PC-9 (cell line): ENCODE measurements at regions not wholly inside any gene's neighbourhood (a gene's known extent, or its start where the extent isn't known, plus 50 kb on each side); places are given as distances from the start of the nearest gene placed in this dataset.

Experiments used
- BruUV-seq: library from RNA; stranded (reverse); fragments of 400-500 nt; replicated peaks from 2 replicates; lab custom pipeline; 2021; lab: Mats Ljungman, UMichigan
- CTCF ChIA-PET: fragments of 300-600 bp; sonication (Branson Sonifier 250); formaldehyde crosslinking; loops from one replicate; lab custom pipeline; 2022; ENCODE audit warnings: antibody characterized with exemption; lab: Charles Lee
- POLR2A ChIA-PET: fragments of 300-600 bp; sonication (Branson Sonifier 250); formaldehyde crosslinking; loops from one replicate; lab custom pipeline; 2022; ENCODE audit warnings: antibody characterized with exemption; ENCODE audit not compliant: unreplicated experiment; lab: Charles Lee
- DNase-seq, 2 experiments: peaks; one replicate each; pipeline versions ENCODE4 v3.0.0 to v3.0.0-alpha.2; 2015 to 2022; ENCODE audit warnings: mixed read lengths in 1 of 2
- H2AFZ ChIP-seq: fragments of 200-600 bp; sonication (generic); 2 replicates; pipeline ENCODE4 v1.8.1; 2017; ENCODE audit warnings: antibody characterized with exemption
- H3F3A ChIP-seq: fragments of 200-600 bp; sonication (generic); 2 replicates; pipeline ENCODE4 v1.8.1; 2017; ENCODE audit warnings: antibody characterized with exemption, mild to moderate bottlenecking, low read depth; ENCODE audit not compliant: insufficient read depth
- H3K27ac ChIP-seq: fragments of 200-600 bp; sonication (generic); 2 replicates; pipeline ENCODE4 v1.6.1; 2016; ENCODE audit warnings: mixed run types
- H3K27me3 ChIP-seq: fragments of 200-600 bp; sonication (generic); 2 replicates; pipeline ENCODE4 v1.6.1; 2016; ENCODE audit warnings: low read depth, mixed run types; ENCODE audit not compliant: insufficient read depth
- H3K36me3 ChIP-seq: fragments of 200-600 bp; sonication (generic); 2 replicates; pipeline ENCODE4 v1.6.1; 2016; ENCODE audit warnings: low read depth, mixed run types
- H3K4me1 ChIP-seq: fragments of 200-600 bp; sonication (generic); replicated peaks from 2 replicates; pipeline ENCODE4 v1.6.1; 2016; ENCODE audit warnings: mixed run types; ENCODE audit not compliant: insufficient read depth
- H3K4me2 ChIP-seq: fragments of 200-600 bp; sonication (generic); 2 replicates; pipeline ENCODE4 v1.6.1; 2017; ENCODE audit warnings: mixed run types
- H3K4me3 ChIP-seq: fragments of 200-600 bp; sonication (generic); 2 replicates; pipeline ENCODE4 v1.6.1; 2016; ENCODE audit warnings: mixed run types
- H3K79me2 ChIP-seq: fragments of 200-600 bp; sonication (generic); 2 replicates; pipeline ENCODE4 v1.6.1; 2017; ENCODE audit warnings: low read depth, mixed run types
- H3K9me2 ChIP-seq: fragments of 200-600 bp; sonication (generic); 2 replicates; pipeline ENCODE4 v1.8.1; 2017; ENCODE audit warnings: mild to moderate bottlenecking; ENCODE audit not compliant: insufficient read depth
- H3K9me3 ChIP-seq: fragments of 200-600 bp; sonication (generic); 2 replicates; pipeline ENCODE4 v1.8.1; 2016; ENCODE audit warnings: low read depth; ENCODE audit not compliant: insufficient read depth
- H4K20me1 ChIP-seq: fragments of 200-600 bp; sonication (generic); 2 replicates; pipeline ENCODE4 v1.8.1; 2017; ENCODE audit not compliant: insufficient read depth
- EZH2 ChIP-seq: fragments of 200-600 bp; sonication (generic); IDR thresholded peaks from 2 replicates; pipeline ENCODE4 v1.8.0; 2017; ENCODE audit warnings: antibody characterized with exemption, low read depth
- intact Hi-C: fragments of 100-400 bp; cut with micrococcal nuclease; formaldehyde crosslinking; loops from one replicate; pipeline ENCODE4 v1.10.0; 2022; ENCODE audit not compliant: unreplicated experiment
- TF ChIP-seq, protein P1 (sequence below): fragments of 200-600 bp; sonication (generic); conservative IDR thresholded peaks from 2 replicates; pipeline ENCODE4 v1.6.1; 2017; ENCODE audit warnings: mixed run types, antibody characterized with exemption, mild to moderate bottlenecking, moderate library complexity

DNA sequence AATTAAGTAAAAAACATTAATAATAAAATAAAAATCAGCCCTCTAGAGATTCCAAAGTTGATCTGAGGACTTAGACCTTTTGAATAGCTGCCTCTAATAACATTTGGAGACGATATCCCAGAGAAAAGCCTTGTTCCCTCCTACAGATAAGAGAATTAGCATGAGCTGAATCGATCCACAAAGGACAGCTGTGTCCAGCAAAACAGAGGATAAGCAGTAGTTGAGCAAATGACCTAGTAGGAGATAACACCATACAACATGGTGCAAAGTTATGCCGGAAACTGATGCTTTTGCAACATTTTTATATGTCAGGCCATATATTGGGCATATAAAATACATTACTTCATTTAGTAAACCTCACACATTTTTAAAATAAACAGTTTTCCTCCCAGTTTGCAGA lies 212.2 kb upstream of the PRR16 start:
- H3K4me3 ChIP-seq = no peak overlapping the region
- CTCF ChIA-PET = no interaction called here
- no peaks in the 10 kb centered on the region for H3K9me2 ChIP-seq
- no peaks in the 10 kb centered on the region for H3K79me2 ChIP-seq
- no peak overlapping the region for H2AFZ ChIP-seq
- H3K27ac ChIP-seq = no peak overlapping the region
- BruUV-seq = no TSS peak
- no peaks in the 10 kb centered on the region for H3F3A ChIP-seq
- H3K9me3 ChIP-seq = no peaks in the 10 kb centered on the region
- no peak overlapping the region for H3K4me2 ChIP-seq
- no peaks in the 10 kb centered on the region for H4K20me1 ChIP-seq
- no peak for TF ChIP-seq EZH2
- TF ChIP-seq, protein P1, sequence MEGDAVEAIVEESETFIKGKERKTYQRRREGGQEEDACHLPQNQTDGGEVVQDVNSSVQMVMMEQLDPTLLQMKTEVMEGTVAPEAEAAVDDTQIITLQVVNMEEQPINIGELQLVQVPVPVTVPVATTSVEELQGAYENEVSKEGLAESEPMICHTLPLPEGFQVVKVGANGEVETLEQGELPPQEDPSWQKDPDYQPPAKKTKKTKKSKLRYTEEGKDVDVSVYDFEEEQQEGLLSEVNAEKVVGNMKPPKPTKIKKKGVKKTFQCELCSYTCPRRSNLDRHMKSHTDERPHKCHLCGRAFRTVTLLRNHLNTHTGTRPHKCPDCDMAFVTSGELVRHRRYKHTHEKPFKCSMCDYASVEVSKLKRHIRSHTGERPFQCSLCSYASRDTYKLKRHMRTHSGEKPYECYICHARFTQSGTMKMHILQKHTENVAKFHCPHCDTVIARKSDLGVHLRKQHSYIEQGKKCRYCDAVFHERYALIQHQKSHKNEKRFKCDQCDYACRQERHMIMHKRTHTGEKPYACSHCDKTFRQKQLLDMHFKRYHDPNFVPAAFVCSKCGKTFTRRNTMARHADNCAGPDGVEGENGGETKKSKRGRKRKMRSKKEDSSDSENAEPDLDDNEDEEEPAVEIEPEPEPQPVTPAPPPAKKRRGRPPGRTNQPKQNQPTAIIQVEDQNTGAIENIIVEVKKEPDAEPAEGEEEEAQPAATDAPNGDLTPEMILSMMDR = no peak
- H3K27me3 ChIP-seq = no peaks in the 10 kb centered on the region
- intact Hi-C loops = no loop called here
- POLR2A ChIA-PET = no interaction called here
- no peaks in the 10 kb centered on the region for H3K4me1 ChIP-seq
- DNase-seq = no peak
- no peaks in the 10 kb centered on the region for H3K36me3 ChIP-seq

DNA sequence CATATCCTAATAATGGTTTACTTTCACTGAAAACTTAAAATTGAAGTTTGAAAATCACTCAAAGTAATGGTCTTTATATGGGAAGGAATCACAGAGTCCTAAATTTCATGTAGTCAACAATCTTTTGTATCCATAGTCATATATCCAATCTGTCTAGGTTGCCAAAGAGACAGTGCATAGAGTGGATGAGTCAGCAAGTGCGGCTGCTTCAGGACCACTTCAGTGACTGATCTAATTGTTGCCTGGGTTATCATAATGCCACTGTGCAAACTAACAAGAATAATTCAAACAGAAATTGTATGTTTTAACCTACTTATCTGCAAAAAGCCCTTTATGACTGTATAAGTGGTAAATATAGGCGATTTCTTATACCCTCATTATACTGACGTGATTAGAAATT lies 211.3 kb upstream of the PRR16 start:
- H3K9me2 ChIP-seq = no peaks in the 10 kb centered on the region
- H3K4me3 ChIP-seq = no peak overlapping the region
- H3K36me3 ChIP-seq = no peaks in the 10 kb centered on the region
- no peaks in the 10 kb centered on the region for H3K79me2 ChIP-seq
- BruUV-seq = no TSS peak
- H3K9me3 ChIP-seq = no peaks in the 10 kb centered on the region
- no peaks in the 10 kb centered on the region for H3F3A ChIP-seq
- no peak for TF ChIP-seq EZH2
- TF ChIP-seq, protein P1 = no peak
- POLR2A ChIA-PET = no interaction called here
- no peaks in the 10 kb centered on the region for H3K4me1 ChIP-seq
- H3K27me3 ChIP-seq = no peaks in the 10 kb centered on the region
- H3K4me2 ChIP-seq = no peak overlapping the region
- no peak overlapping the region for H3K27ac ChIP-seq
- H4K20me1 ChIP-seq = no peaks in the 10 kb centered on the region
- no peak overlapping the region for H2AFZ ChIP-seq
- intact Hi-C loops = no loop called here
- CTCF ChIA-PET = no interaction called here
- DNase-seq = no peak

DNA sequence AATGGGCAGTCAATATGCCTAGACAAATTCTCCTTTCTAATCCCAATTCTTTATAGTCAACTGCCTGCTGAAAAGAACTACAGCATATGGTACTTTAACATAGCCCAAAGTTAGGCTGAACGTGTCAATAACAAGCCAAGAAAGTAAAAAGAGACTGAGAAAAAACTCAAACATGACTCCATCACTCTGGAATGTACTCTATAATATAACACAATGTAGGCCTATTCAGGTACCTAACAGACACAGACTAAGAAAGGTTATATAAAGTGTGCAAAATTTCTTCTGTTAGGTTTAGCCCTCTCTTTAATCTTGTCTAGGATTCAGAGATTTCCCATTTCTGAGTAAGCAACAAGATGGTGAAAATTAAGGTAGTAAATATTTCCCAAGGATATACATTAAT lies 209.7 kb upstream of the PRR16 start:
- CTCF ChIA-PET = no interaction called here

More for the DNA sequence above, 209.7 kb upstream of the PRR16 start:
- no TSS peak for BruUV-seq
- intact Hi-C loops = no loop called here
- H3K4me1 ChIP-seq = no peaks in the 10 kb centered on the region
- no peak overlapping the region for H2AFZ ChIP-seq
- POLR2A ChIA-PET = no interaction called here
- H4K20me1 ChIP-seq = no peaks in the 10 kb centered on the region
- DNase-seq = no peak
- no peaks in the 10 kb centered on the region for H3F3A ChIP-seq
- H3K4me2 ChIP-seq = no peak overlapping the region
- H3K9me3 ChIP-seq = no peaks in the 10 kb centered on the region
- H3K36me3 ChIP-seq = no peaks in the 10 kb centered on the region
- no peaks in the 10 kb centered on the region for H3K9me2 ChIP-seq
- H3K27ac ChIP-seq = no peak overlapping the region
- H3K27me3 ChIP-seq = no peaks in the 10 kb centered on the region
- H3K4me3 ChIP-seq = no peak overlapping the region
- TF ChIP-seq, protein P1 = no peak
- TF ChIP-seq EZH2 = no peak
- H3K79me2 ChIP-seq = no peaks in the 10 kb centered on the region
